ENCODE measurements at regions not wholly inside any gene's neighbourhood (a gene's known extent, or its start where the extent isn't known, plus 50 kb on each side); places are given as distances from the start of the nearest gene placed in this dataset.

DNA sequence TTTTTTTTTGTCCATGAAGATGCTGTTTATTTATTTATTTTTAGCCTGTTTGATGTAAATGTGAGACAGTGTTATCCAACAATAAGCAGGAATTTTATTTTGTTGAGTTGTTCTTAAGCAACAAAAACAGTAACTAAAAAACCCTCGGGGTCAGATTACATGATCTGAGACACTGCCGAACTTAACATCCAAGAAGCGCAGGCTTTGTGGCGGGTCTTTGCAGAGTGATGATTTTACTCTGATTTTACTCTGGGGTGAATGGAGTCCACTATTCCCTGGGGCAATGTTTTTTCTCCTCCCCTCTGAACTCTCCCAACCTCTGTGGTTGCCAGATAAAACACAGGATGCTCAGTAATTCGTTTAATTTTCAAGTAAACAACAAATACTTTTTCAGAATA, 450.1 kb upstream of the B3GAT1 start:
- BruUV-seq (replicated peaks), result no TSS peak

DNA sequence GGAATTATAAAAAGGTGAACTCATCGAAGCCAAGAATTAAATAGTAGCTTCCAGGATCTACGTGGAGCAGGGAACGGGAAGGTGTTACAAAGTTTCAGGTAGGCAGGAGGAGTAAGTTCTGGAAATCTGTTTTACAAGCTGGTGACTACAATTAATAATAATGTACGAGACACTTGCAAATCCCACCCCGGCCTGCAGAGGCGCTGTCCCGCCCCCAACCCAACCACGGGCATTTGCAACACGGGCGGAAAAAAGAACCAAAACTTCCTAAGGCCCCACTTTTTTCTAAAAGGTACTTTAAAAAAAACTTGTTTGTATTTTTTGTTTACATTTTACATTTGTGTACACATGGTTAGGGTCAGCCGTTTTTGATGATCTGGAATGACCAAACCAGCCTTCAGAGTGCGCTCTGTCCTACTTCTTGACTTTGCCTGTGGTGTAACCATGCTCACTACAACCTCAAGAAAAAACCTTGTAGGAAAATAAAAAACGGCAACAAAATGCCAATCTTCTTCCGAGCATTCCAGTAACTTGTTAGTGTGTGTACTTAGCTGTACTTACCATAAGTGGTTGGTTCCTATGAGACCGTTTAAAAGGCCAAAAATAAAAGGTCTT, 449.6 kb upstream of the B3GAT1 start:
- Histone ChIP-seq H2AFZ (ENCODE audit: low read depth, low read length, poor library complexity, severe bottlenecking) (no peak overlapping the region), H3K79me2 (ENCODE audit: insufficient read depth, low read length) (no peaks in the 10 kb centered on the region), H3K4me2 (ENCODE audit: low read length) (no peak overlapping the region), H3K36me3 (ENCODE audit: control insufficient read depth in 1 of 2, insufficient read depth in 2 of 2, low read length in 2 of 2) (no peaks in the 10 kb centered on the region), H3K9me3 (ENCODE audit: control insufficient read depth in 1 of 2, insufficient read depth in 1 of 2, low read depth in 1 of 2, low read length in 2 of 2) (no peaks in the 10 kb centered on the region), H3K9ac (ENCODE audit: low read length) (no peak overlapping the region), H3K4me1 (ENCODE audit: control insufficient read depth in 1 of 2, insufficient read depth in 2 of 2, low read length in 2 of 2) (no peaks in the 10 kb centered on the region), H3K4me3 (replicated peaks in 1 of 2; ENCODE audit: low read depth in 1 of 2, low read length in 2 of 2) (no peak overlapping the region), H4K20me1 (ENCODE audit: insufficient read depth) (no peaks in the 10 kb centered on the region), H3K27me3 (ENCODE audit: insufficient read depth, low read length) (no peaks in the 10 kb centered on the region; the same call in 1 of the 2 replicates), H3K27ac (ENCODE audit: low read depth, low read length) (no peak overlapping the region), H3K9me2 (ENCODE audit: insufficient read depth) (no peaks in the 10 kb centered on the region)
- DNase-seq (ENCODE audit: low read depth, low spot score) (no peak), ATAC-seq (no peak)
- ChIA-PET CTCF (interaction anchor here (1.0 to 2.0 kb wide), 2 partner anchors 11 to 78 kb away, joined by 3 to 6 read pairs; no protein-coding TSS in a partner anchor), RAD21 (ENCODE audit: low non-redundant PET in 1 of 2, low total read pairs in 2 of 2, uncharacterized antibody in 2 of 2, unreplicated experiment in 2 of 2) (no interaction called here), POLR2A (no interaction called here)
- intact Hi-C loops (cut with micrococcal nuclease), result no loop called here
- no TSS peak for BruUV-seq (replicated peaks)
- TF ChIP-seq SIN3A (IDR thresholded peaks at IDR 0.05; ENCODE audit: low read depth), result no peak
- no peak for TF ChIP-seq POLR2A (IDR thresholded peaks at IDR 0.05; ENCODE audit: borderline replicate concordance, extremely low read depth, insufficient read depth, insufficient read length)
- no peak for TF ChIP-seq ZFX (IDR thresholded peaks at IDR 0.05)
- TF ChIP-seq RAD21 (IDR thresholded peaks at IDR 0.05; ENCODE audit: low read depth), result 0 out of 2 replicates have a peak, but pooled peaks have one; percentile 6
- TF ChIP-seq ZNF274 (IDR thresholded peaks at IDR 0.05; ENCODE audit: low read depth, low read length), result no peak
- TF ChIP-seq CEBPB (IDR thresholded peaks at IDR 0.05; ENCODE audit: low read depth), result no peak
- TF ChIP-seq CTCF (IDR thresholded peaks at IDR 0.05 in 2 of 3, conservative IDR thresholded peaks at IDR 0.05 in 1 of 3; ENCODE audit: borderline replicate concordance in 1 of 3, insufficient read depth in 1 of 3, low read depth in 2 of 3, low read length in 2 of 3), result peak; percentile 27 to 77 (median 63); a peak in 5 of 6 replicates

More for the DNA sequence above, 450.1 kb upstream of the B3GAT1 start:
- ChIA-PET RAD21 (ENCODE audit: low non-redundant PET in 1 of 2, low total read pairs in 2 of 2, uncharacterized antibody in 2 of 2, unreplicated experiment in 2 of 2) (no interaction called here), POLR2A (no interaction called here), CTCF (interaction anchor here (1.0 to 2.0 kb wide), 2 partner anchors 12 to 78 kb away, joined by 3 to 6 read pairs; no protein-coding TSS in a partner anchor)
- Histone ChIP-seq H3K36me3 (ENCODE audit: control insufficient read depth in 1 of 2, insufficient read depth in 2 of 2, low read length in 2 of 2) (no peaks in the 10 kb centered on the region), H3K9ac (ENCODE audit: low read length) (no peak overlapping the region), H3K27me3 (ENCODE audit: insufficient read depth, low read length) (no peaks in the 10 kb centered on the region; the same call in 1 of the 2 replicates), H2AFZ (ENCODE audit: low read depth, low read length, poor library complexity, severe bottlenecking) (no peak overlapping the region), H3K4me3 (replicated peaks in 1 of 2; ENCODE audit: low read depth in 1 of 2, low read length in 2 of 2) (no peak overlapping the region), H4K20me1 (ENCODE audit: insufficient read depth) (no peaks in the 10 kb centered on the region), H3K9me2 (ENCODE audit: insufficient read depth) (no peaks in the 10 kb centered on the region), H3K9me3 (ENCODE audit: control insufficient read depth in 1 of 2, insufficient read depth in 1 of 2, low read depth in 1 of 2, low read length in 2 of 2) (no peaks in the 10 kb centered on the region), H3K79me2 (ENCODE audit: insufficient read depth, low read length) (no peaks in the 10 kb centered on the region), H3K27ac (ENCODE audit: low read depth, low read length) (no peak overlapping the region), H3K4me2 (ENCODE audit: low read length) (no peak overlapping the region), H3K4me1 (ENCODE audit: control insufficient read depth in 1 of 2, insufficient read depth in 2 of 2, low read length in 2 of 2) (no peaks in the 10 kb centered on the region)
- DNase-seq (ENCODE audit: low read depth, low spot score) (no peak), ATAC-seq (no peak)
- intact Hi-C loops (cut with micrococcal nuclease), result no loop called here
- TF ChIP-seq POLR2A (IDR thresholded peaks at IDR 0.05; ENCODE audit: borderline replicate concordance, extremely low read depth, insufficient read depth, insufficient read length), result no peak
- TF ChIP-seq YY1 (IDR thresholded peaks at IDR 0.05; ENCODE audit: extremely low read depth, insufficient replicate concordance, low read depth, low read length), result no peak
- no peak for TF ChIP-seq ZFX (IDR thresholded peaks at IDR 0.05)
- no peak for TF ChIP-seq RAD21 (IDR thresholded peaks at IDR 0.05; ENCODE audit: low read depth)

All from HCT116 (cell line).